Gastroesophageal sphincter (tissue), 4 donors: ENCODE measurements at regions not wholly inside any gene's neighbourhood (a gene's known extent, or its start where the extent isn't known, plus 50 kb on each side); places are given as distances from the start of the nearest gene placed in this dataset.

Experiments used
- ATAC-seq: fragments of 150-250 bp; one replicate; pipeline ENCODE4 v1.9.1; 2016; ENCODE audit warnings: mild to moderate bottlenecking, moderate library complexity
- H3K27ac ChIP-seq, 4 donors: fragments of 200-600 bp; sonication (generic) in 3 of 4; 1 replicate in 3 of 4; 2 replicates in 1 of 4; pipeline ENCODE4 v1.5.1; 2016 to 2019
- H3K27me3 ChIP-seq: fragments of 200-600 bp; sonication (generic); one replicate; pipeline ENCODE4 v1.5.1; 2019
- H3K36me3 ChIP-seq, 2 donors: fragments of 200-600 bp; sonication (generic); one replicate each; pipeline ENCODE4 v1.5.1; 2019; ENCODE audit warnings: control low read depth in 1 of 2
- H3K4me1 ChIP-seq, 3 donors: fragments of 200-600 bp; sonication (generic); 1 replicate in 2 of 3; 2 replicates in 1 of 3; pipeline ENCODE4 v1.5.1; 2016 to 2019; ENCODE audit warnings: control low read depth in 2 of 3
- H3K4me3 ChIP-seq, 2 donors: fragments of 200-600 bp; sonication (generic); one replicate each; pipeline ENCODE4 v1.5.1; 2019; ENCODE audit warnings: mild to moderate bottlenecking in 1 of 2, moderate library complexity in 1 of 2
- H3K9me3 ChIP-seq, 3 donors: fragments of 200-600 bp; sonication (generic); one replicate each; pipeline ENCODE4 v1.5.1; 2017 to 2019; ENCODE audit warnings: control low read depth in 2 of 3
- CTCF ChIP-seq, 4 experiments: fragments of 200-600 bp in 2 of 4; fragments of 450-650 bp in 2 of 4; sonication (generic) in 1 of 4; IDR thresholded peaks; one replicate each; pipeline ENCODE4 v1.5.1; 2017 to 2019; ENCODE audit warnings: antibody characterized with exemption in 4 of 4, mild to moderate bottlenecking in 2 of 4, moderate library complexity in 2 of 4
- EP300 ChIP-seq: sonication (generic); formaldehyde crosslinking; IDR thresholded peaks from one replicate; pipeline ENCODE4 v1.6.1; 2017; ENCODE audit warnings: antibody characterized with exemption, mild to moderate bottlenecking
- POLR2A ChIP-seq, 2 donors: fragments of 450-650 bp; IDR thresholded peaks; one replicate each; pipeline ENCODE4 v1.6.1; 2017; ENCODE audit warnings: antibody characterized with exemption in 2 of 2, mild to moderate bottlenecking in 2 of 2, moderate library complexity in 1 of 2
- POLR2AphosphoS5 ChIP-seq: sonication (generic); formaldehyde crosslinking; IDR thresholded peaks from one replicate; pipeline ENCODE4 v1.6.1; 2017; ENCODE audit warnings: antibody characterized with exemption
- WGBS, 2 donors: methylation state at CpG; one replicate each; pipeline ENCODE4 v1.1.5; 2018; ENCODE audit warnings: low coverage in 1 of 2; 5-methylcytosine and 5-hydroxymethylcytosine counted together

GRCh38 chr6:110552901-110553641 is 76.7 kb upstream of the SLC22A16 start:
- no peaks in the 10 kb centered on the region for H3K36me3 ChIP-seq
- ATAC-seq = no peak
- no peaks in the 10 kb centered on the region for H3K27me3 ChIP-seq
- TF ChIP-seq CTCF (IDR thresholded peaks at IDR 0.05) (no peak), POLR2AphosphoS5 (no peak), POLR2A (IDR thresholded peaks at IDR 0.05) (no peak), EP300 (no peak)
- H3K9me3 ChIP-seq = peaks cover 0 to 8% (median 0%) of the 10 kb centered on the region in 3 donors
- WGBS, 2 donors = 89 to 90% methylated on average over 2 to 14 of the region's 18 CpGs
- H3K4me1 ChIP-seq = no peaks in the 10 kb centered on the region
- no peak overlapping the region for H3K4me3 ChIP-seq
- H3K27ac ChIP-seq = no peak overlapping the region

- ATAC-seq = no peak
- H3K36me3 ChIP-seq = no peaks in the 10 kb centered on the region
- H3K27ac ChIP-seq = no peak overlapping the region
- H3K27me3 ChIP-seq = no peaks in the 10 kb centered on the region
- TF ChIP-seq CTCF (IDR thresholded peaks at IDR 0.05) (no peak), POLR2A (IDR thresholded peaks at IDR 0.05) (no peak), EP300 (no peak), POLR2AphosphoS5 (no peak)
- H3K4me3 ChIP-seq = no peak overlapping the region
- H3K9me3 ChIP-seq = peaks cover 0 to 8% (median 0%) of the 10 kb centered on the region in 3 donors
- no peaks in the 10 kb centered on the region for H3K4me1 ChIP-seq
Measured at GRCh38 chr6:110552076-110552475, 75.7 kb upstream of the SLC22A16 start.

DNA sequence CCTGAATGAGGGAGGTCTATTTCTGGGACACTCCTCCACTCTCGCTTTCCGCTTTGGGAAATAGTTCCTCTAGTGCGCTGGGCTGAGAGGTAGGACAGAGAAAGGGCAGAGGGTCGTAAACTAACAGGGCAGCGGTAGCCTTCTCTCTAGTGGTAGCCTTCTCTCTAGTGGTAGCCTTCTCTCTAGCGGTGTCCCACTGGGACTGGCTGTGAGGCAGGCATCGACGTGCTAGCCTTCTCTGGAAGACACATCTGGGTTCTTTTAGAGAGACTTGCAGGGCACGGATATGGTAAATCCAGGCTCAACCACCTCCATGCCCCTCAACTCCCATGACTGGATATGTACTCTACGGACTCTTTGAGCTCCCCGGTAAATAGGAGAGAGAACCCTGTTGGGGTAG is 74.7 kb upstream of the SLC22A16 start:
- WGBS, 2 donors = 87 to 88% methylated on average over 6 to 8 of the region's 11 CpGs

DNA sequence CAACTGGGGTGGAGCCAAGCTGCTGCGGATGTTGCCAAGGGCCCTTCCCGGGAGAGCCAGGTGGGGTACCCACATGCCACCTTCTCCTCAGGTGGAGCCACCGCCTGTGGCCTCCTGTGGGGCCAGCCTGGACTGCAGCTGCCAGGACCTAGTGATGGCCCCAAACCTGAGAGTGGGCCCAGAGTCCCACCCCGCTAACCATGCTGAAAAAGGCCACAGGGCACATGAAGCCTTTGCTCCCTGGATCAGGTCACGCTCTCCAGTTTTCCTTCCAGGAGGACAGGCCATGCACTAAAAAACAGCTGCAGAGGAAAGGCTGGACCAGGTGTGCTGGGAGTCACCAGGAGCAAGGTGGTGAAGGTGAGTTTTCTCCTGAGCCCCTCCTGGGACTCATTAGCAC is 73.9 kb upstream of the SLC22A16 start:
- TF ChIP-seq POLR2A (IDR thresholded peaks at IDR 0.05) (no peak), POLR2AphosphoS5 (no peak), EP300 (no peak), CTCF (IDR thresholded peaks at IDR 0.05) (no peak)
- H3K27me3 ChIP-seq = no peaks in the 10 kb centered on the region
- no peak overlapping the region for H3K27ac ChIP-seq
- no peak for ATAC-seq
- WGBS, 2 donors = 83 to 91% methylated on average over 3 to 4 of the region's 5 CpGs
- H3K4me1 ChIP-seq = no peaks in the 10 kb centered on the region
- H3K36me3 ChIP-seq = no peaks in the 10 kb centered on the region
- peaks cover 0 to 11% (median 0%) of the 10 kb centered on the region in 3 donors for H3K9me3 ChIP-seq
- H3K4me3 ChIP-seq = no peak overlapping the region

More for the DNA sequence above, 74.7 kb upstream of the SLC22A16 start:
- no peak overlapping the region for H3K4me3 ChIP-seq
- no peak for ATAC-seq
- H3K27ac ChIP-seq = no peak overlapping the region
- peaks cover 0 to 8% (median 0%) of the 10 kb centered on the region in 3 donors for H3K9me3 ChIP-seq
- H3K4me1 ChIP-seq = no peaks in the 10 kb centered on the region
- H3K27me3 ChIP-seq = no peaks in the 10 kb centered on the region
- no peaks in the 10 kb centered on the region for H3K36me3 ChIP-seq
- no peak for TF ChIP-seq POLR2AphosphoS5

DNA sequence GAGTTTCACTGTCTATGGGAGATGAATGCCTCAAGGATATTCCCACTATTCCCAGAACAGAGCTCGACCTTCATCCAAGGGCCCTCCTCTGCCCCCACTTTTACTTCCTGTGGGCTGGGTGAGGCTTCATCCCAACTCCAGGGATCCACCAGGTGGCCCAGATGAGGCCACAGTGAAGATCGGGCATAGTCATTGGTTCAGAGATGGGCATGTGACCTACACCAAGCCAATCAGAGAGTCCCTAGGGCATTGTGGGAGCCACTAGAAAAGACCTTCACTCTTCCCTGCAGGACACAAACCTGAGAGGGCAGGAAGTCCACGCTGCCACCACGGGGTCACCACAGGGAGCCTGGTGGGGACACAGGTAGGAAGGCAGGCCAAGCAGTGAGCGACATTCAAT is 72.9 kb upstream of the SLC22A16 start:
- Histone ChIP-seq H3K27me3 (no peaks in the 10 kb centered on the region), H3K4me3 (no peak overlapping the region), H3K9me3 (peaks cover 0 to 18% (median 0%) of the 10 kb centered on the region in 3 donors), H3K36me3 (no peaks in the 10 kb centered on the region), H3K27ac (no peak overlapping the region), H3K4me1 (no peaks in the 10 kb centered on the region)
- no peak for ATAC-seq
- 83 to 100% methylated on average over 1 to 4 of the region's 5 CpGs for WGBS, 2 donors
- no peak for TF ChIP-seq EP300
- TF ChIP-seq POLR2AphosphoS5 = no peak
- no peak for TF ChIP-seq CTCF (IDR thresholded peaks at IDR 0.05)
- no peak for TF ChIP-seq POLR2A (IDR thresholded peaks at IDR 0.05)
